Lung (tissue), 12 donors: ENCODE measurements at regions not wholly inside any gene's neighbourhood (a gene's known extent, or its start where the extent isn't known, plus 50 kb on each side); places are given as distances from the start of the nearest gene placed in this dataset. TPM values are rescaled to one million over a fixed set of nuclear protein-coding genes. Genes with fewer than 3 reads are reported as not detected.

Source experiments
- ATAC-seq: fragments of 200-7000 bp; cut with Tn5 transposase; one replicate; pipeline ENCODE4 v1.9.1; 2020; ENCODE audit warnings: moderate number of reproducible peaks; ENCODE audit not compliant: insufficient read depth, low FRiP score
- DNase-seq, 3 donors: peaks; one replicate each; pipeline ENCODE4 v3.0.0-alpha.2; 2013 to 2017
- H3K27ac ChIP-seq, 2 donors: one replicate each; pipeline ENCODE4 v1.5.1; 2013; ENCODE audit warnings: mild to moderate bottlenecking in 2 of 2, moderate library complexity in 2 of 2, control low read depth in 1 of 2, inconsistent platforms in 1 of 2, low read depth in 1 of 2, low read length in 1 of 2
- H3K27me3 ChIP-seq, 3 donors: one replicate each; pipeline ENCODE4 v1.5.1; 2013; ENCODE audit warnings: low read length in 2 of 3; ENCODE audit not compliant: control insufficient read depth in 3 of 3, insufficient read depth in 3 of 3
- H3K36me3 ChIP-seq, 4 donors: one replicate each; pipeline ENCODE4 v1.5.1; 2013; ENCODE audit warnings: low read length in 4 of 4, mild to moderate bottlenecking in 1 of 4, moderate library complexity in 1 of 4; ENCODE audit not compliant: control insufficient read depth in 4 of 4, insufficient read depth in 4 of 4
- H3K4me1 ChIP-seq, 5 donors: one replicate each; pipeline ENCODE4 v1.5.1; 2013; ENCODE audit warnings: low read length in 5 of 5, mild to moderate bottlenecking in 2 of 5, moderate library complexity in 1 of 5; ENCODE audit not compliant: control insufficient read depth in 5 of 5, insufficient read depth in 5 of 5
- H3K4me3 ChIP-seq: one replicate; pipeline ENCODE4 v1.5.1; 2013; ENCODE audit warnings: mild to moderate bottlenecking, control low read depth, moderate library complexity
- H3K9ac ChIP-seq, 2 donors: one replicate each; pipeline ENCODE4 v1.5.1; 2013; ENCODE audit warnings: low read length in 2 of 2, control low read depth in 1 of 2; ENCODE audit not compliant: insufficient read depth in 1 of 2
- H3K9me3 ChIP-seq, 4 donors: one replicate each; pipeline ENCODE4 v1.5.1; 2013; ENCODE audit warnings: low read length in 3 of 4, mild to moderate bottlenecking in 1 of 4, moderate library complexity in 1 of 4; ENCODE audit not compliant: control insufficient read depth in 4 of 4, insufficient read depth in 3 of 4
- WGBS, 2 donors: extraction: QIAGEN DNeasy Blood & Tissue Kit; methylation state at CpG; one replicate each; pipeline ENCODE4 v1.1.7; 2013; 5-methylcytosine and 5-hydroxymethylcytosine counted together
- small RNA-seq: library from RNA; depleted of rRNA; stranded (forward); fragments of <200 nt; gene quantifications from one replicate; pipeline ENCODE3, GENCODE V24; 2014; ENCODE audit warnings: low replicate concordance
- TF ChIP-seq, protein P1 (sequence below): IDR thresholded peaks from 2 replicates; pipeline ENCODE4 v1.5.1; 2012; ENCODE audit warnings: mild to moderate bottlenecking; ENCODE audit errors: control extremely low read depth, extremely low read depth
- donor health status: control.
- donor health status: control.
- donor health status: Bipolar disorder and iron deficiency.
- donor health status: healthy.
- donor health status: DM: yes; HTN: yes; CAD: no.

DNA sequence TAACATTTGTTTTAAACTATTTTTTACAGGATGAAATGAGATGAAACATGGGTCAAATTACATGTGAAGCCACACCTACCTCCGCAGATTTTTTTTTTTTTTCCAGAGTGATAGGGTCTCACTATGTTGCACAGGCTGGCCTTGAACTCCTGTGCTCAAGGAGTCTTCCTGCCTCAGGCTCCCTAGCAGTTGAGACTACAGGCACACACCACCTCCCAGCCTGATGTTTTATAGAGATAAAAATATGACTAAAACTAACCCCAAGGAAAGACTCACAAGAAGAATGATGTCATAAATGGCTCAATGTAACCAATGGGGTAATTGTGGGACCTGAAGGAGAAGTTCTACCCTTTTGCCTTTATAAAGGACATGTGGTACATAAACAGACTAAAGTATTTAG lies 52.3 kb upstream of the SOX6 start:
- H3K9ac ChIP-seq, result no peak overlapping the region
- no peak overlapping the region for H3K27ac ChIP-seq
- 84 to 96% methylated on average over 1 of the region's 1 CpG for WGBS, 2 donors
- no peaks in the 10 kb centered on the region for H3K9me3 ChIP-seq
- H3K36me3 ChIP-seq, result no peaks in the 10 kb centered on the region
- ATAC-seq (no peak), DNase-seq (no peak)
- no peak overlapping the region for H3K4me3 ChIP-seq
- TF ChIP-seq, protein P1, sequence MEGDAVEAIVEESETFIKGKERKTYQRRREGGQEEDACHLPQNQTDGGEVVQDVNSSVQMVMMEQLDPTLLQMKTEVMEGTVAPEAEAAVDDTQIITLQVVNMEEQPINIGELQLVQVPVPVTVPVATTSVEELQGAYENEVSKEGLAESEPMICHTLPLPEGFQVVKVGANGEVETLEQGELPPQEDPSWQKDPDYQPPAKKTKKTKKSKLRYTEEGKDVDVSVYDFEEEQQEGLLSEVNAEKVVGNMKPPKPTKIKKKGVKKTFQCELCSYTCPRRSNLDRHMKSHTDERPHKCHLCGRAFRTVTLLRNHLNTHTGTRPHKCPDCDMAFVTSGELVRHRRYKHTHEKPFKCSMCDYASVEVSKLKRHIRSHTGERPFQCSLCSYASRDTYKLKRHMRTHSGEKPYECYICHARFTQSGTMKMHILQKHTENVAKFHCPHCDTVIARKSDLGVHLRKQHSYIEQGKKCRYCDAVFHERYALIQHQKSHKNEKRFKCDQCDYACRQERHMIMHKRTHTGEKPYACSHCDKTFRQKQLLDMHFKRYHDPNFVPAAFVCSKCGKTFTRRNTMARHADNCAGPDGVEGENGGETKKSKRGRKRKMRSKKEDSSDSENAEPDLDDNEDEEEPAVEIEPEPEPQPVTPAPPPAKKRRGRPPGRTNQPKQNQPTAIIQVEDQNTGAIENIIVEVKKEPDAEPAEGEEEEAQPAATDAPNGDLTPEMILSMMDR, result no peak
- peaks cover 0 to 6% (median 0%) of the 10 kb centered on the region in 5 donors for H3K4me1 ChIP-seq
- H3K27me3 ChIP-seq, result no peaks in the 10 kb centered on the region

DNA sequence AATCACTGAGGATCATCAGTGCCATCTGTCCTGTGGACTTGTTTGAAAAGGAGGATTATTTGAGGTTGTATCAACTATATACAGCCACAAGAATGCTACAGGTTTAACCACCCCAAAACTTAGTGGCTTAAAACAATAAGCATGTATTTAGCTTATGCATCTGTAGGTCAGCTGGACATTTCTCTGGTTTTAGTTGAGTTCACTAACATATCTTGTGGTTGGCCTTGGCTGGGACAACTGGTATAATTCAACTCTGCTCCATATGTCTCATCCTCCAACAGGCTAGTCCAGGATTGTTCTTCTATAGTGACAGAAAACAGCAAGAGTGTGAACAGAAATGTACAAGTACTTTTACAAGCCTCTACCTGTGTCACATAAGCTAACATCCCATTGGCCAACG lies 49.9 kb upstream of the SOX6 start:
- TF ChIP-seq, protein P1, result no peak
- Histone ChIP-seq H3K4me3 (no peak overlapping the region), H3K4me1 (peaks cover 0 to 4% (median 0%) of the 10 kb centered on the region in 5 donors), H3K27ac (no peak overlapping the region), H3K9me3 (no peaks in the 10 kb centered on the region), H3K27me3 (no peaks in the 10 kb centered on the region), H3K36me3 (no peaks in the 10 kb centered on the region), H3K9ac (no peak overlapping the region)
- DNase-seq (no peak), ATAC-seq (no peak)
- 87 to 99% methylated on average over 1 of the region's 1 CpG for WGBS, 2 donors

Small RNA genes in the stretch of these regions (small RNA-seq; reads per million reads assigned to genes)
- not detected for gene RN7SL188P
